A673 (cell line): ENCODE measurements at regions not wholly inside any gene's neighbourhood (a gene's known extent, or its start where the extent isn't known, plus 50 kb on each side); places are given as distances from the start of the nearest gene placed in this dataset.

Experiments
- BruUV-seq: library from RNA; stranded (reverse); fragments of 400-500 nt; replicated peaks from 2 replicates; lab custom pipeline; 2021; lab: Mats Ljungman, UMichigan
- CTCF ChIA-PET: fragments of 300-600 bp; sonication (Branson Sonifier 250); formaldehyde crosslinking; loops from one replicate; lab custom pipeline; 2022; ENCODE audit warnings: antibody characterized with exemption; lab: Charles Lee
- POLR2A ChIA-PET: fragments of 300-600 bp; sonication (Branson Sonifier 250); formaldehyde crosslinking; loops from one replicate; lab custom pipeline; 2022; ENCODE audit warnings: antibody characterized with exemption; ENCODE audit not compliant: low non-redundant PET; lab: Charles Lee
- DNase-seq: peaks from one replicate; pipeline ENCODE4 v3.0.0-alpha.2; 2015; ENCODE audit warnings: low spot score
- H3K27ac ChIP-seq: fragments of 200-600 bp; sonication (generic); 2 replicates; pipeline ENCODE4 v1.5.1; 2016; ENCODE audit warnings: mixed run types, low read depth, mild to moderate bottlenecking, mixed read lengths, antibody characterized with exemption, low read length; ENCODE audit not compliant: poor library complexity, severe bottlenecking
- H3K27me3 ChIP-seq: fragments of 200-600 bp; sonication (generic); replicated peaks from 2 replicates; pipeline ENCODE4 v1.6.1; 2017; ENCODE audit warnings: mixed run types, low read depth, mild to moderate bottlenecking, mixed read lengths, antibody characterized with exemption, low read length; ENCODE audit not compliant: insufficient read depth, poor library complexity
- H3K36me3 ChIP-seq: fragments of 200-600 bp; sonication (generic); 2 replicates; pipeline ENCODE4 v1.6.1; 2016; ENCODE audit warnings: mixed run types, mild to moderate bottlenecking, mixed read lengths, antibody characterized with exemption, low read length; ENCODE audit not compliant: insufficient read depth, poor library complexity, severe bottlenecking
- H3K4me1 ChIP-seq: fragments of 200-600 bp; sonication (generic); 2 replicates; pipeline ENCODE4 v1.6.1; 2017; ENCODE audit warnings: mixed run types, mild to moderate bottlenecking, mixed read lengths, antibody characterized with exemption, low read length; ENCODE audit not compliant: insufficient read depth, poor library complexity, severe bottlenecking
- H3K4me3 ChIP-seq: fragments of 200-600 bp; sonication (generic); 2 replicates; pipeline ENCODE4 v1.5.1; 2016; ENCODE audit warnings: low read depth, mixed run types, mild to moderate bottlenecking, mixed read lengths, low read length; ENCODE audit not compliant: poor library complexity, severe bottlenecking
- H3K9me3 ChIP-seq: fragments of 200-600 bp; sonication (generic); 2 replicates; pipeline ENCODE4 v1.6.1; 2016; ENCODE audit warnings: mixed run types, low read depth, mild to moderate bottlenecking, mixed read lengths, antibody characterized with exemption, low read length; ENCODE audit not compliant: poor library complexity, severe bottlenecking
- CTCF ChIP-seq: fragments of 300-800, 200-600 bp; sonication (generic); conservative IDR thresholded peaks from 2 replicates; pipeline ENCODE4 v1.5.1; 2017; ENCODE audit warnings: low read depth, mild to moderate bottlenecking, antibody characterized with exemption, low read length, moderate library complexity, mixed read lengths
- EZH2 ChIP-seq: fragments of 200-600 bp; sonication (generic); IDR thresholded peaks from 2 replicates; pipeline ENCODE4 v1.6.1; 2017; ENCODE audit warnings: borderline replicate concordance, low read depth, mild to moderate bottlenecking, mixed read lengths, antibody characterized with exemption, low read length; ENCODE audit not compliant: poor library complexity, severe bottlenecking
- intact Hi-C: fragments of 100-400 bp; cut with micrococcal nuclease; formaldehyde crosslinking; loops from one replicate; pipeline ENCODE4 v1.10.0; 2022; ENCODE audit not compliant: unreplicated experiment

DNA sequence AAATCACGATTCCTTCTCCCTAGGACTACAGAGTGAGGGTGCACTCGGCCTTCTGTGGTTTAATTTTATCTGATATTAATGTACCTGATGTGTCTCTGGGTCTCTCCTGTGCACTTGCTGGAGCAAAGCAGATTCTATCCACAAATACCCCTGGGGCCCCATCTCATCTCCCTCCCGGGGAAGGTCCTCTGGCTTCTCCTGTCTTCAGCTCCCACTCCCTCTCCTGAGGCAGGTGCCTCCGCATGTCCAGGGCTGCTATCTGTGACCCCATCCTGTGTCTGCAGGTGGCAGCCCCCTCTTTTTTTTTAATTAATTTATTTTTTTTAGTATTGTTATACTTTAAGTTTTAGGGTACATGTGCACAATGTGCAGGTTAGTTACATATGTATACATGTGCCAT lies 558.7 kb downstream of the BRD1 start:
- Histone ChIP-seq H3K36me3 (no peaks in the 10 kb centered on the region), H3K4me1 (no peaks in the 10 kb centered on the region), H3K9me3 (no peaks in the 10 kb centered on the region), H3K27ac (no peak overlapping the region), H3K27me3 (no peaks in the 10 kb centered on the region), H3K4me3 (no peak overlapping the region)
- POLR2A ChIA-PET = interaction anchor here (0.8 kb wide), 1 partner anchor 772 kb away, joined by 3 read pairs; no protein-coding TSS in a partner anchor
- BruUV-seq = no TSS peak
- intact Hi-C loops = no loop called here
- TF ChIP-seq EZH2 (no peak), CTCF (no peak)
- CTCF ChIA-PET = no interaction called here
- DNase-seq = no peak

GRCh38 chr22:49267996-49268395 lies 559.7 kb downstream of the BRD1 start:
- no peaks in the 10 kb centered on the region for H3K9me3 ChIP-seq
- ChIA-PET CTCF (no interaction called here), POLR2A (no interaction called here)
- no peaks in the 10 kb centered on the region for H3K36me3 ChIP-seq
- no TSS peak for BruUV-seq
- no peaks in the 10 kb centered on the region for H3K4me1 ChIP-seq
- H3K27ac ChIP-seq = no peak overlapping the region
- intact Hi-C loops = no loop called here
- DNase-seq = no peak
- no peak overlapping the region for H3K4me3 ChIP-seq
- no peak for TF ChIP-seq CTCF
- no peak for TF ChIP-seq EZH2
- no peaks in the 10 kb centered on the region for H3K27me3 ChIP-seq

DNA sequence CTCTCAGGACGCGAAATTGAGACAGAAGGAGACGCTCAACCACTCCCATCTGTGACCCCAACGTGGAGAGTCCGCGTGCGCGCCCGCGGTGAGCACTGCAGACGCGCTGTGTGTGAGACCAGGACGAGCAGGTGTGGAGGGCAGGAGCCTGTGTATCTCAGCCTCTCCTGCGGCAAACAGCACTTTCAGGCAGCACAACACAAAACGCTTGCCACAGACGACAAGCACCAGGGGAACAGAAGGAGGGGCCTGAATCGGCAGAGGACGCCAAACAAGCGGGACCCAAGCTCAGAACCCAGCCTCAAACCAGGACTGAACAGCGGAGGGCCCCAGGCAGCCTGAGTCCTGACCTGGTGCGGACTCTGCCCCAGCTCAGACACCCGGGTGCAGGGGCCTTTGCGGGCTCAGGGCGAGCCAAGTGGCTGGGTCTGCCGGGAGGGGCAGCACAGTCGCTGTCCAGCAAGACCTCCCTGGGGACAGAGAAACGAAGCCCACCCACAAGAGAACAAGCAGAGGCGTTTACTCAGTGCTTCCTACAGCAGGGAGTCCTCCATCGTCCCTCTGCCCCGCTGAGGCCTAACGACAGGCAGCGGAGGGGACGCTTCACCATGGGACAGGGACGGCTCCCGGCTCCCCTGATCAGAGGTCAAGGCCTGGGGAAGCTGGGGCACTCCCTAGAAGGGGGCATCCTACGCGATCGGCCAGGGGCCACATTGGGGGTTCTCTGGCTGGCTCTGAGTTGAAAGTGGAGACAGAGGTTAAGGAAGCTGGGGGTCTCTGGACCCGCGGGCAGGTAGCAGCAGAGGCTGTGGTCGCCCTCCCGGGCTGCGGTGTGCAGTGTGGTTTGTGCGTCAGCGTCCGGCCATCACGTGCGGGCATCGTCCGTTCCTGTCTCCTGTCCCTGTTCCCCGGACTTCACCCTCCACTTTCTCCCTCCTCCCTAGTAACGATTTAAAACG lies 560.8 kb downstream of the BRD1 start:
- POLR2A ChIA-PET = no interaction called here
- H3K4me3 ChIP-seq = no peak overlapping the region
- intact Hi-C loops = no loop called here
- H3K27ac ChIP-seq = no peak overlapping the region
- CTCF ChIA-PET = no interaction called here
- no peak for TF ChIP-seq EZH2
- TF ChIP-seq CTCF = no peak
- no TSS peak for BruUV-seq
- DNase-seq = no peak
- no peaks in the 10 kb centered on the region for H3K9me3 ChIP-seq
- H3K4me1 ChIP-seq = no peaks in the 10 kb centered on the region
- no peaks in the 10 kb centered on the region for H3K27me3 ChIP-seq
- H3K36me3 ChIP-seq = no peaks in the 10 kb centered on the region
